GM18867 (cell line): ENCODE measurements at regions not wholly inside any gene's neighbourhood (a gene's known extent, or its start where the extent isn't known, plus 50 kb on each side); places are given as distances from the start of the nearest gene placed in this dataset.
"Not testable (repeated sequence)": the region's sequence is repeated elsewhere in the genome, so short reads cannot be mapped to it uniquely, and the experiment has no call there.

Experiments used
- ATAC-seq: cut with Tn5 transposase; IDR thresholded peaks from one replicate; pipeline ENCODE4 v1.9.1; 2021; ENCODE audit warnings: mild to moderate bottlenecking, moderate library complexity; ENCODE audit not compliant: unreplicated experiment

DNA sequence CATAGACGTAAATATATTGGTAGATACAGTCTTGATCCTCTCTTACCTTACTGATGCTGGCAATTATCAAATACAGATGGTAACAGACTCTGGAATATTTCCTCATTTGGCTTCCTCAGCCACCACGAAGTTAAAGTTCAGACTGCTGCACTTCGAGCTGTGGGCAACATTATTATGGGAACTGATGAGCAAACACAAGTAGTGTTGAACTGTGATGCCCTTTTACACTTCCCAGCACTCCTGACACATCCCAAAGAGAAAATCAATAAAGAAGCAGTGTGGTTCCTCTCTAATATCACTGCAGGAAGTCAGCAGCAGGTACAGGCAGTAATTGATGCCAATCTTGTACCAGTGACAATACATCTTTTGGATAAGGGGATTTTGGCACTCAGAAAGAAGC, 162.7 kb upstream of the NT5E start:
- ATAC-seq = no peak

DNA sequence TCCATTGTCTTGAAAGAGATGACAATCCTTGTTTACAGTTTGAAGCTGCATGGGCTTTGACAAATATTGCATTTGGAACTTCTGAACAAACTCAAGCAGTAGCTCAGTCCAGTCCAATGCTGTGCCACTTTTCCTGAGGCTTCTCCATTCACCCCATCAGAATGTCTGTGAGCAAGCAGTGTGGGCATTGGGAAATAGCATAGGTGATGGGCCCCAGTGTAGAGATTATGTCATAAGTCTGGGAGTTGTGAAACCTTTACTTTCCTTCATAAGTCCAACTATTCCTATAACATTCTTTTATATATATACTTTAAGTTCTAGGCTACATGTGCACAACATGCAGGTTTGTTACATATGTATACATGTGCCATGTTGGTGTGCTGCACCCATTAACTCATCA, 163.4 kb upstream of the NT5E start:
- not testable (repeated sequence) for ATAC-seq

DNA sequence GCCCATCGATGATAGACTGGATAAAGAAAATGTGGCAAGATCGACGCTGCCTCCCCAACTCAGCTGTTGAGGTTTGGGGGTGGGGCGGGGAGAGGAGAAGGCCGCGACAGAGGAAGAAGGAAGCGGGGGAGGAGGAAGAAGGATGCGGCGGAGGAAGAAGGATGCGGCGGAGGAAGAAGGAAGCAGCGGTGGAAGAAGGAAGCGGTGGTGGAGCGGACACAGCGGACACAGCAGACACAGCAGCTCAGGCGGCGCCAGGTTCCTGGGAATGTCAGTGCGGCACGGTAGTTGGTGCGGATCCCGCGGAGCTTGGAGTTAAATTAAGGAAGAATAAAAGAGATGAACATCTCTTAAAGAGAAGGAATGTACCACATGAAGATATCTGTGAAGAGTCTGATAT, 163.9 kb upstream of the NT5E start:
- ATAC-seq = no peak

GRCh38 chr6:85285114-85285513, 164.8 kb upstream of the NT5E start:
- no peak for ATAC-seq

DNA sequence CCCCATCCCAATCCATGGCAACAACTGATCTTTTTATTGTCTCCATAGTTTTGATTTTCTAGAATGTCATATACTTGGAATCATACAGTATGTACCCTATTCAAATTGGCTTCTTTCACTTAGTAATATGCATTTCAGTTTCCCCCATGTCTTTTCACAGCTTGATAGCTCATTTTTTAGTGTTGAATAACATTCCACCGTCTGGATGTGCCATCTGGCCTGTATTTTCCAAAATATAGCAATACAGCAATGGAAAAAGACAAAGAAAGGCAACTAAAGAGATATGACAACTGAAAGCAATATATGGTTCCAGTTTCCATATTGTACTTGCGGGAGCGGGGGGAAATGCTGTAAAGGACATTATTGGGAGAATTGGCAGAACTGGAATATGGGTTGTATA, 166.4 kb upstream of the NT5E start:
- ATAC-seq = no peak

DNA sequence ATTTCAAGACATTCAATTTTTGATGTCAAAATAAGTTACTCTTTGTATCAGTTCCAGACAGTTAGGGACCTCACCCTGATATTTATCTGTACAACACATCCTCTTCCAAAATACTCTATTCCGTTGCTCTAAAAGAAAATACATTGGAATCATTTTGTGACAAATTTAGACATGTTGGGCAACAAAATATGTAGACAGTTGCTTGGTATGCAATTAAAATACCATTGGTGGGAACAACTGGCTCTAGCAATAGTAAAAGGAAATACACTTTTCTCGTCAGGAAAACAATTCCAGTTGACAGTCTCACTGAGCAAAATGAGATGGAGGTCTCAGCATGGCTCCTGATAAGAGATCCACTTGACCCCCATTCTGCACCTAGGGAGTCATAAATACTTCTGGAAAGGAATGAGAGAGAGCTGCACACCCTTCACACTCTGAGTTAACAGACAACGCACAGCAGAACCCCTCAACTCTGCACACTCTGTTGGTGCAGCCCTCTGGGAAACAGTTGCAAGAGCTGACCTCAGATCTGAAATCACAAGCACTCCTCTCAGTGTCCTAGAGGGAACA, 171.3 kb upstream of the NT5E start:
- no peak for ATAC-seq

- not testable (repeated sequence) for ATAC-seq
Observed at GRCh38 chr6:85276026-85276425, 173.9 kb upstream of the NT5E start.

DNA sequence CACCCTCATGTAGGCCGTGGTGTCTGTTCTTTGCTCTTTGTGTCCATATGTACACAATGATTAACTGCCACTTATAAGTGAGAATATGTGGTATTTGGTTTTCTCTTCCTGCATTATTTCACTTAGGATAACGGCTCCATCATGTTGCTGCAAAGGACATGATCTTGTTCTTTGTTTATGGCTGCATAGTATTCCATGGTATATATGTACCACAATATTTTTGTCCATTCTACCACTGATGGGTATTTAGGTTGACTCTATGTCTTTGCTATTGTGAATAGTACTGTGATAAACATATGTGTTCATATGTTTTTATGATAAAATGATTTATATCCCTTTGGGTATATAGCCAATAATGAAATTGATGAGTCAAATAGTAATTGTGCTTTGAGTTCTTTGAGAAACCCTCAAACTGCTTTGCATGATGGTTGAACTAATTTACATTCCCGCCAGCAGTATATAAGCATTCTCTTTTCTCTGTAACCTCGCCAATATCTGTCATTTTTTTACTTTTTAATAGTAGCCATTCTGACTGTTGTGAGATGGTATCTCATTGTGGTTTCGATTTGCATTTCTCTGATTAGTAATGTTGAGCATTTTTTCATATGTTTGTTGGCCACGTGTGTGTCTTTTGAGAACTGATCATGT, 174.4 kb upstream of the NT5E start:
- no peak for ATAC-seq

GRCh38 chr6:85273870-85274269, 176.0 kb upstream of the NT5E start:
- ATAC-seq = no peak

GRCh38 chr6:85273046-85273445, 176.8 kb upstream of the NT5E start:
- ATAC-seq = no peak

GRCh38 chr6:85272592-85272991, 177.3 kb upstream of the NT5E start:
- ATAC-seq = no peak

GRCh38 chr6:85262621-85263020, 187.3 kb upstream of the NT5E start:
- no peak for ATAC-seq

DNA sequence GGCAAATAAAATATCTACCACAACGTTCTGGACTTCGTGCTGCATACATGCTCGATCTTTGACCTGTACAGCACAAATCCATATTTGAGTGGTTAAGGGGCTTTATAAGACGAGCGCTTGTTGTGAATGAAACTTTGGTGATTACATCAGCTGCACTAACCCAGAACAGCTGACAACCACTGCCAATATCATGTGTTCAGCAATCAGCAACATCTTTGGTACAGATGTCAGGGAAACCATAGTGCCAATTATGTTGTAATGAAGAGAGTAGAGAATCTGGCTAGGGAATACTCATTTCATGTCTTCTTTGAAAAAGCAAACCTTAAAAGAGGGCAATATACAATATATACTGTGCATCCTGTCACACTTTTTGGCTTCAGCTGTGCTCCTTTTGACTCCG, 188.6 kb upstream of the NT5E start:
- no peak for ATAC-seq

- ATAC-seq = no peak
Observed at GRCh38 chr6:85255661-85256060, 194.2 kb upstream of the NT5E start.

DNA sequence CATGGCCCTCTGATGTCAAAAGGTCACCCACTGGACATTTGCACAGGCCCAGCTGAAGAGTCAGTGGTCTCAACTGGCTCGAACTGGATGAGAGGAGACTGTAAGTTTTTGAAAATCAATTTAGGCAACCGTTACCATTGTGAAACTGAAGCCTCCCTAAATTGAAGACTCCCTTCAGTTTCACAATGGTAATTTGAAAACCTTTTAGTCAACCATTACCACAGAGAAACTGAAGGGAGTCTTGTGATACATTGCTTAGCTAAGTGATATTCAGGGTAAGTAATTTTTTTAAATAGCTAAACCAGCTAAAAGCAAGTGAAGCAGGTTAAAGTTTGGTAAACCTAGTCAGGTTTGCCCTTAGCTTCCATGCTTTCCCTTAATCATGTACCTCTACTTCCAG, 197.3 kb upstream of the NT5E start:
- peak; percentile 47 for ATAC-seq

- no peak for ATAC-seq
Observed at GRCh38 chr6:85252085-85252484, 197.8 kb upstream of the NT5E start.

GRCh38 chr6:85251300-85251699, 198.6 kb upstream of the NT5E start:
- no peak for ATAC-seq

- ATAC-seq = no peak
Observed at GRCh38 chr6:85250586-85251220, 199.2 kb upstream of the NT5E start.

DNA sequence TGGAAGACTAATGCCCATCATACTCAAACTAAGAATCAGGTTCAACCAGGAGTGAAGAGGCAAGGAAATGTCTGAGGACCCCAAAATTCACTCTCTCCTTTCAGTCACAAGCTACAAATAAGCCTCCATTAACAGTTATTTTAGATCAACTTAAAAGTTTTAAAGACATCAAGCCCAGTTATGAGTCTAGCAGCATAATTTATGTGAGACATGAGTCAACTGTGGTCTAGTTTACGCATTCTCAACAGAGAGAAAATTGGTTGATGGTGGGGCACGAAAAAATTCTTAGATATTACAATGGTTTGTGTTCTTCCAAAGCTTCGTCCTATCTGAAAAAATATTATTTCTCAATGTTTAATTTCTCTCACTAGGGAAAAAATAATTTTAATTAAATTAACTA, 204.9 kb upstream of the NT5E start:
- no peak for ATAC-seq

DNA sequence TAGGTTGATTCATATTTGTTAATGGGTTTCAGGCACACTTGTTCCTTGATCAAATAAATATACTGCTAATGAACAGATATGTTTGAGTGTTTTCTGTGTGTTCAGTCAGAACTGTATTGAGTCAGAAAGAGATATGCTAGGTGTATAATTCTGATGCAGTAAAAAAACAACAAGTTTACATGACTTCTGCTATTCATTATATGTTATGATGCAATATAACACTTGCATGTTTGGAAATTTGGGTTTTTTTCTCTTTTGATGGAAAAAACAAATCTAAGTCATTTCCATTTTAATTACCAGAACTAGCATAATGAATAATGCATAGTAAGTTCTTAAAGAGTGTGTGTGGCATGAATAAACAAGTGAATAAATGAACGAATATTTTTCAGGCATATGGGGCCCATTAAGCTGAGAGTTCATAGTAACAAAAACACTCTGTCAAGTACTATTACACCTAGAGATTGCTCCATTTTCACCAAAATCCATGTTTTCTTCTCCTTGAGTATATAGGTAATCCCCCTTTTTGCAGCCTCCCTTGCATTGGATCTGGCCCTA, 208.3 kb upstream of the NT5E start:
- ATAC-seq = no peak

DNA sequence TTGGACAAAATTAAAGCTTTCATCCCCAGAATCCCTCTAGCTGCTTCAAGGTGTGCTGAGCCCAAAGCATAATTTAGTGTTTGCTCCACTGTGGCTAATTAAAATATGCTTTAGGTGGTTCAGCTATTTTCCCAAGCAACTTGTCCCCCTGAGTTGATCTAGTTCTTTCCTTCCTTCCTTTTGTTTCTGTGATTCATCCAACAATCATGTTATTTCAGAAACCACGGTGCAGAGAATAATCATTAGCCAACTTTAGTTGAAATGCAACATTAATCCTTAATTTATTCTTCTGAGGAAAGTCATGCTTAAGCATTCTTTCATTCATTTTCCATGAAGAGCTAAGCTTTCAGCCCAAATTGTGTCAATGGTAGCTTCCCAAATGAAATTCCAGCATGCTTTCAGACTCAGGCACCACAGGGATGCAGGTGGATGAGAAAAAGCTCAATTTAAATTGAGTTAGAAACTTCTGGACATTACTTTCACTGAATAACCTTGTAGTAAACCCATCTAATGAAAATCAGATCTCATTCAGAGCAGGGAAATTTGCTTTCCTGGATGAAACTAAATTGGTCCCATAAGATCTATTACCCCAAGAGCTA, 209.0 kb upstream of the NT5E start:
- ATAC-seq = no peak

DNA sequence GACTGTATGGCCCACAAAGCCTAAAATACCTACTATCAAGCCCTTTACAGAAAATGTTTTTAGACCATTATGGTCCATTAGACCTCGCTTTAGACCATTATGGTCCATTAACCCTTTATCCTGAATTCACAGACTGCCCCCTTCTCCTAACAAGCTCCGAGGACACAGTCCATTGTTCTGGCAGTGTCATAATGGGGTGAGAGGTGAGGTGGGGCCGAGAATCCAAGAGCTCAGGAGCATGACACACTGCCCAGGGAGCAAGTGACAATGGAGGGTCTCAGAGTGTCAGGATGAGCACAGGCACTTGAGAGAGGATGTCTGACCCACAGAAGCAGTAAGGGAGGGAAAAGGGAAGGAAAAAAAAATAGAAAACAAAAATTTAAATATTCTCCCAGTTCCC, 212.4 kb upstream of the NT5E start:
- ATAC-seq = no peak
